Caki2 (cell line): ENCODE measurements at regions not wholly inside any gene's neighbourhood (a gene's known extent, or its start where the extent isn't known, plus 50 kb on each side); places are given as distances from the start of the nearest gene placed in this dataset.

Source experiments
- DNase-seq: peaks from one replicate; pipeline ENCODE4 v3.0.0-alpha.2; 2015; ENCODE audit warnings: low read depth
- in situ Hi-C: cut with HindIII; loops from 2 replicates; pipeline ENCODE4 v1.10.0; 2016; ENCODE audit warnings: low sequenced_read_pairs, low pct_unique_long_range_greater_than_20kb, mixed read lengths

- in situ Hi-C loops = no loop called here
- DNase-seq = no peak
Observed at GRCh38 chr13:91132786-91133185, 214.7 kb upstream of the MIR17HG start.

DNA sequence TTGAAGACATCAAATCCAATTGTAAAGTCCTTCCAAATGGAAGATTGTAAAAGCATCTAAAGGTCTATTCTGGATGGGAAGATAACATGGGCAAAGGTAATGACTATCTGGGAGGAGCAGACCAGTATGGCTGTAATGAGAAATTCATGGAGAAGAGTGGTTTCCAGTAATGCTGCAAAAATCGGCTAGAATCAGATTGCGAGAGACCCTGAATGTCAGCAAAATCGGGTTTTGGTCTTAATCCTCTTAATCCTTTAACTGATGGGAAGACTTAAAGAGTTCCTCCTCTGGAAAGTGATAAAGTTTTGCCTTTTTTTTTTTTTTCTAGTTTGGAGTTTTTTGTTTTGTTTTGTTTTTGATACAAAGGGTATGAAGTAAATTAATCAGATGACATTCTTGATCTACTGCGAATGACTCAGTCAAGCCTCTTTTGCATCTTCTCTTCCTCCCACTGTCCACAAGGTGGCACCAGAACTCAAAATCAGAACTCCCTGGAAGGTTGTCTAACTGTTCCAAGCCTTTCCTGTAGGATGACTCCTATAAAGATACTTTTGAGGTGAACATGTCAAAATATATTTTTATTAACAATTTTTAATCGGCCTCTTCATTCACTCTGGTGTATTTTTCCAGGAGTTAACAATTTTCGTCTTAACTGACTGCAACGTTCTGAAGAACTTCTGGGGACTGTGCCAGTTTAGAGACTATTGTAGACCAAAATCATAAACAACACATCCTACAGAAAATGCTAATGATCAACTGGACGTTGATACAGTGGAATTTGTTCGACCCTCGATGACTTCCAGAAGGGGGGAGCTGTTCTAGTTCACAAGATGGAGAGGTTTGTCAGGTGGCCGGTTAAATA lies 213.3 kb upstream of the MIR17HG start:
- peak; percentile 49 for DNase-seq

GRCh38 chr13:91134803-91135184 lies 212.7 kb upstream of the MIR17HG start:
- in situ Hi-C loops = no loop called here
- DNase-seq = no peak

More for the DNA sequence above, 213.3 kb upstream of the MIR17HG start:
- in situ Hi-C loops = no loop called here

DNA sequence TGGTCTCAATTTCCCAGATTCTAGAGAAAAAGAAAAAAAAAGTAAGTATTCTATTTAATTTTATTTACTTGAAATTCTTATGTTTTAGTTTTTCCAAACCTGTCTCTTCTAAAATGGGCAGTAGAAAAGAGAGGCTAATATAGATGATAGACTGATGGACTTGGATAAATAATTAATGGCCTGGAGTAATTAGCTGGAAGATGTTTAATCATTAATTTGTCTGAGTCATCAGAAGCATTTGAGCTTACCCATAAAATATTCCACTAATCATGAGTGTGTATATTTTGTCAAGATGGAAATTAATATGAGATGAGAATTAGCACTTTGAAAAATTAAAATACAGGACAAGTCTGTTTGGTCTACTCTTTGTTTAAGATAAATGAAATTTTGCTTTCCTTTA lies 212.1 kb upstream of the MIR17HG start:
- in situ Hi-C loops = no loop called here
- DNase-seq = no peak

- DNase-seq = no peak
- in situ Hi-C loops = no loop called here
Observed at GRCh38 chr13:91135968-91136367, 211.5 kb upstream of the MIR17HG start.

DNA sequence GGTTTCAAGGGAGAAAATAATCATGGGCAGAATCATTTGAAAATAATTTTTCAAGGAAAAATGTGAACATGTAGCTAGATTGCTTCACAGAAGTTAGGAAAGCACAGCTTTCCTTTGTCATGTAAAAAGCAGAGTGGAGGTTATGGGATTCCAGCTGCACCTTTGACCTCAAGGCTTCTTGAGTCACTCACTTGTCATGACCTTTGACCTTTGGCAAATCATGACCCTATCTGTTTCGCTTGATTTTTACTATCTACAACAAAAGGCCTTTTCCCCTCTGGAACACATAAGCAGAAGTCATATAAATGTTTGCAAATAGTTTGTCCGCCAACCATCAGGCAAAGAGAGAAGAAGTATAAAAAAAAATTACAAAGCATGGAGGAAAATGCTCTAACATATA lies 210.7 kb upstream of the MIR17HG start:
- no peak for DNase-seq
- in situ Hi-C loops = no loop called here

- no peak for DNase-seq
- in situ Hi-C loops = no loop called here
Observed at GRCh38 chr13:91139232-91139631, 208.3 kb upstream of the MIR17HG start.

GRCh38 chr13:91141543-91142061 lies 205.9 kb upstream of the MIR17HG start:
- in situ Hi-C loops = no loop called here
- DNase-seq = no peak

- peak; percentile 67 for DNase-seq
- in situ Hi-C loops = no loop called here
Observed at GRCh38 chr13:91142572-91142971, 204.9 kb upstream of the MIR17HG start.

DNA sequence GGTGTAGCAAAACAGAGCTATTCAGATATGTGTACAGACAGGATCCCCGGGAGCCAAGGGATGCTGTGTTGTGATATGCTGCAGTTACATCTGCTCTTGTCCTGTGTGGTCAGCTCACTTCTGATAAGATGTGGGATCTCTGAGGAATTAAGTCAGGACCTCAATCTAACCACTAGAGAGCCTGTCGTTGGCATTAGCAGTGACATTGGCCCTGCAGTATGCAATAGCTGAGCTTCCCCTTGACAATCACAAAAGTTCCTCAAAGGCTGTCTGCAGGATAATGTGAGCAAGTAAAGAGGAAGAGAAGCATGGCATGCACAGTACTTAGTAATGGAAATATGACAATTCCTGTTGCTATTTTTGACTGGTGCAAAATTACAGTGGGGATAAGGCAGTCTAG lies 203.4 kb upstream of the MIR17HG start:
- in situ Hi-C loops = no loop called here

GRCh38 chr13:91144486-91144885 lies 203.0 kb upstream of the MIR17HG start:
- DNase-seq = no peak
- in situ Hi-C loops = no loop called here

More for the DNA sequence above, 203.4 kb upstream of the MIR17HG start:
- no peak for DNase-seq

GRCh38 chr13:91145571-91146205 lies 201.8 kb upstream of the MIR17HG start:
- no peak for DNase-seq
- in situ Hi-C loops = no loop called here

DNA sequence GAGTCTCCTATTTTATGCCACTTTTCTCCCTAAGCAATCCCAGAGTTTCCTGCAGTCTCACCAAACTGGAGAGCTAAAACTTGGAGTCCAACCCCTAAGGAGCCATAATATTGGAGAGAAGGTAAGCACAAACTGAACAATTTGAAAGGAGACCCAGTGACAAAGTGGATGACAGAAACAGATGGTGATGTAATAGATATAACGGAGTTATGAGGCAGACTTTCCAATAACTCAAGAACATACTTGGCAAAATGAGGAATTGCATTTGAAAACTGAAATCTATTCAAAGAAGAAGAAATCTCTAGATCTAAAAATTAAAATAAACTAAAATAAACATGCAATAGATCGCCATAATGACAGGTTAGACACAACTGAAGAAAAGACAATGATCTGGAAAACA lies 200.9 kb upstream of the MIR17HG start:
- in situ Hi-C loops = no loop called here
- no peak for DNase-seq

DNA sequence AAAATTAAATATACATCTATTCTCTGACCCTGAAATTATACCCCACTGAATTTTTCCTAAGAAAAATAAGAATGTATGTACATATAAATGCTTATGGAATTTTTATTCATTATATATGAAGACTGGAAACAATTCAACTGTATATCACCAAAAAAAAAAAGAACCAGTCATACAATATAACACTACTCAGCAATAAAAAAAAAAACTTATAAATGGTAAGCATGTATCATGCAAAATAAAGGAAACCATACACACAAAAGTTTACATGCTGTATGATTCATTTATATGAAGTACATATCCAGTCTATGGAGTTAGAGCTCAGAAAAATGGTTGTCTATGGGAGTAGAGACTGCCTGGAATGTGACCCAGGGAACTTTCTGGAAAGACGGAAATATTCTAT lies 199.4 kb upstream of the MIR17HG start:
- DNase-seq = no peak
- in situ Hi-C loops = no loop called here

GRCh38 chr13:91151921-91152320 lies 195.6 kb upstream of the MIR17HG start:
- DNase-seq = no peak
- in situ Hi-C loops = no loop called here

DNA sequence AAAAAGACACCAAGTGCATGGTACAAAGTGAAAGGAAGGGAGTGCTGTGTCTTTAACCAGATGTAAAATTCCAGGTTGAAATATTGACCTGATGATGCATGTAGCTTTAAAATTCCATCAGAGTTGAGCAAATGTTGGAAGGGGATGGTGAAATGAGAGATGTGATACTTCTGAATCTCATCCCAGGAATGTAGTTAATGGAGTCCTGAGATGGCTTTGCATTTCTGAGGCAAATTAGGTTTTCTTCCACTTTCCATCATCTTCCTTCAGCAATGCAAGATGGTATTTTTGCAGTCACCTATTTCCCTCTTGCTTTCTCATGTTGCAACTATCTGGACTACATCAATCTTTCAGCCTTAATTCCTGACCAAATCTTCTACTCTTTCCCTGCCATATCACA lies 194.1 kb upstream of the MIR17HG start:
- in situ Hi-C loops = no loop called here
- no peak for DNase-seq

GRCh38 chr13:91154558-91155353 lies 192.7 kb upstream of the MIR17HG start:
- DNase-seq = no peak
- in situ Hi-C loops = no loop called here

DNA sequence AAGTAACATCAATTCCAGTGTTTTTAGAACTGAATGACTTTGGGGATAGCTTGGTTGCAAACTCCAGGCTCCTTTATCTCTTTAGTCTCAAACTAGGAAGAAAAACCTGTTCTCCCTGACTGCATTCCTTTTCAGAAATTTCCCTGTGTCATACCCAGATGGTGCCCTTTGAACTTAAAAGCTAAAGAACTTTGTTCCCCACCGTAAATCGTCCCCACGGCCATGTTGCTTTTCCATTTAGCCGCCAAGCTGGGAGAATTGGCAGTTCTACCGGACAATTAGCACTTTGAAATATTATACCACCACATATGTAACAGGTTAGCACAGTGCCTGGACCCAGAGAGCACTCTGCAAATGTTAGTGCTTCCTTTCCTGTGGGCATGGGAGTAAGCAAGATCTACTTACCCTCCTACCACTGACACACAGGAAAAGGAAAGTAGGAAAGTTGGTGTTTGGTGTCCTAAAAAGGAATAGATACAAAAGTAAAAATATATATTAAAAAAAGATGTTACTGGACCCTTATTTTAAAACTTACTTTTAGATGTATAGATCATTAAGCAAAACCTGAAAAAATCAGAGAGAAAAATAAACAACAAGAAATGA lies 191.9 kb upstream of the MIR17HG start:
- no peak for DNase-seq
- in situ Hi-C loops = no loop called here
